Body of pancreas (tissue), 4 donors: ENCODE measurements at regions not wholly inside any gene's neighbourhood (a gene's known extent, or its start where the extent isn't known, plus 50 kb on each side); places are given as distances from the start of the nearest gene placed in this dataset.

Experiments used
- ATAC-seq: fragments of 150-250 bp; one replicate; pipeline ENCODE4 v1.9.1; 2016
- DNase-seq, 4 donors: peaks; one replicate each; pipeline ENCODE4 v3.0.0-alpha.2; 2019
- H3K27ac ChIP-seq, 4 donors: fragments of 200-600 bp; sonication (generic); 1 replicate in 3 of 4; 2 replicates in 1 of 4; pipeline versions ENCODE4 v1.5.1 to v1.6.1; 2016 to 2019; ENCODE audit warnings: mild to moderate bottlenecking in 1 of 4, mixed read lengths in 1 of 4, moderate library complexity in 1 of 4
- H3K27me3 ChIP-seq, 2 donors: fragments of 200-600 bp; sonication (generic); one replicate each; pipeline ENCODE4 v1.6.0; 2016; ENCODE audit warnings: mild to moderate bottlenecking in 1 of 2
- H3K36me3 ChIP-seq, 2 donors: fragments of 200-600 bp; sonication (generic); replicated peaks in 1 of 2; 2 replicates each; pipeline ENCODE4 v1.5.1; 2016; ENCODE audit warnings: low read depth in 2 of 2; ENCODE audit not compliant: insufficient read depth in 1 of 2
- H3K4me1 ChIP-seq: fragments of 200-600 bp; sonication (generic); one replicate; pipeline ENCODE4 v1.6.0; 2016
- H3K4me3 ChIP-seq, 2 donors: fragments of 200-600 bp; sonication (generic); 1 replicate in 1 of 2; 2 replicates in 1 of 2; pipeline ENCODE4 v1.5.1; 2016 to 2019
- H3K9me3 ChIP-seq, 3 donors: fragments of 200-600 bp; sonication (generic); 1 replicate in 2 of 3; 2 replicates in 1 of 3; pipeline ENCODE4 v1.5.1; 2016
- POLR2A ChIP-seq, 3 donors: fragments of 450-650 bp; IDR thresholded peaks; one replicate each; pipeline ENCODE4 v1.6.1; 2016; ENCODE audit warnings: antibody characterized with exemption in 3 of 3, mild to moderate bottlenecking in 2 of 3
- WGBS, 2 donors: methylation state at CpG; one replicate each; pipeline ENCODE4 v1.1.5; 2017; 5-methylcytosine and 5-hydroxymethylcytosine counted together
- intact Hi-C: fragments of 100-400 bp; cut with DNase I; formaldehyde crosslinking; loops from one replicate; pipeline ENCODE4 v1.15.1; 2023
- TF ChIP-seq, protein P1 (sequence below), 7 experiments: fragments of 450-650 bp in 4 of 7; fragments of 200-600 bp in 3 of 7; sonication (generic) in 3 of 7; IDR thresholded peaks; one replicate each; pipeline ENCODE4 v1.5.1; 2016 to 2019; ENCODE audit warnings: antibody characterized with exemption in 7 of 7

DNA sequence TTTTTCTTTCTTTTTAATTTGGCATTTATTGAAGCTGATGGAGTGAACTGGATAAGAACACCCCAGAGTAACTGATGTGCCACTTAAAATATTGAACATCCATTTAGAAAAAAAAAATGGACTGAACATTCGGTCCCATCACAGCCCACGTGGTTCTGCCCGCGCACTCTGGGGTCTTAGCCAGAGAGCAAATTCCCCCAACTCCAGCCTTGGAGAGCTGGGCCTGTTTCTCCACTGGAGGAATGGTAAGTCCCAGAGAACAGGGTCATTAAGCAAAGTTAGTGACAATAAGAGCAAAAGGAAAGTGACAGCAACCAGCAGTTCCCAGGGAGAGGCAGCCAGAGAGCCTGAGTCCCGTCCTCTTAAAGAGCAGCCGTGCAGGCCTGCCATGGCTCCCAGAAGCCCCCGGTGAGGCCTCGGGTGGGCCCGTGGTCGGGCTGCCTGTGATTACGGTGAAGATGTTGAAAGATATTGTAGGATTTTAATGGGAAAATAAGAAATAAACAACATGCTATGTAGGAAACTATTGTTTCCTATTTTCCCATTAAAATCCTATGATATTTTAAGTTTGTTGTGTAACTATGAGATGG lies 487.9 kb upstream of the MKI67 start:
- WGBS, 2 donors, result 73 to 79% methylated on average over 11 of the region's 11 CpGs
- no peaks in the 10 kb centered on the region for H3K9me3 ChIP-seq
- no peaks in the 10 kb centered on the region for H3K4me1 ChIP-seq
- no peak for TF ChIP-seq POLR2A (IDR thresholded peaks at IDR 0.05)
- TF ChIP-seq, protein P1, sequence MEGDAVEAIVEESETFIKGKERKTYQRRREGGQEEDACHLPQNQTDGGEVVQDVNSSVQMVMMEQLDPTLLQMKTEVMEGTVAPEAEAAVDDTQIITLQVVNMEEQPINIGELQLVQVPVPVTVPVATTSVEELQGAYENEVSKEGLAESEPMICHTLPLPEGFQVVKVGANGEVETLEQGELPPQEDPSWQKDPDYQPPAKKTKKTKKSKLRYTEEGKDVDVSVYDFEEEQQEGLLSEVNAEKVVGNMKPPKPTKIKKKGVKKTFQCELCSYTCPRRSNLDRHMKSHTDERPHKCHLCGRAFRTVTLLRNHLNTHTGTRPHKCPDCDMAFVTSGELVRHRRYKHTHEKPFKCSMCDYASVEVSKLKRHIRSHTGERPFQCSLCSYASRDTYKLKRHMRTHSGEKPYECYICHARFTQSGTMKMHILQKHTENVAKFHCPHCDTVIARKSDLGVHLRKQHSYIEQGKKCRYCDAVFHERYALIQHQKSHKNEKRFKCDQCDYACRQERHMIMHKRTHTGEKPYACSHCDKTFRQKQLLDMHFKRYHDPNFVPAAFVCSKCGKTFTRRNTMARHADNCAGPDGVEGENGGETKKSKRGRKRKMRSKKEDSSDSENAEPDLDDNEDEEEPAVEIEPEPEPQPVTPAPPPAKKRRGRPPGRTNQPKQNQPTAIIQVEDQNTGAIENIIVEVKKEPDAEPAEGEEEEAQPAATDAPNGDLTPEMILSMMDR (IDR thresholded peaks at IDR 0.05), result no peak
- DNase-seq, result no peak
- H3K27me3 ChIP-seq, result no peaks in the 10 kb centered on the region
- no peak overlapping the region for H3K27ac ChIP-seq
- no peaks in the 10 kb centered on the region for H3K36me3 ChIP-seq
- intact Hi-C loops, result no loop called here
- no peak for ATAC-seq
- H3K4me3 ChIP-seq, result no peak overlapping the region

DNA sequence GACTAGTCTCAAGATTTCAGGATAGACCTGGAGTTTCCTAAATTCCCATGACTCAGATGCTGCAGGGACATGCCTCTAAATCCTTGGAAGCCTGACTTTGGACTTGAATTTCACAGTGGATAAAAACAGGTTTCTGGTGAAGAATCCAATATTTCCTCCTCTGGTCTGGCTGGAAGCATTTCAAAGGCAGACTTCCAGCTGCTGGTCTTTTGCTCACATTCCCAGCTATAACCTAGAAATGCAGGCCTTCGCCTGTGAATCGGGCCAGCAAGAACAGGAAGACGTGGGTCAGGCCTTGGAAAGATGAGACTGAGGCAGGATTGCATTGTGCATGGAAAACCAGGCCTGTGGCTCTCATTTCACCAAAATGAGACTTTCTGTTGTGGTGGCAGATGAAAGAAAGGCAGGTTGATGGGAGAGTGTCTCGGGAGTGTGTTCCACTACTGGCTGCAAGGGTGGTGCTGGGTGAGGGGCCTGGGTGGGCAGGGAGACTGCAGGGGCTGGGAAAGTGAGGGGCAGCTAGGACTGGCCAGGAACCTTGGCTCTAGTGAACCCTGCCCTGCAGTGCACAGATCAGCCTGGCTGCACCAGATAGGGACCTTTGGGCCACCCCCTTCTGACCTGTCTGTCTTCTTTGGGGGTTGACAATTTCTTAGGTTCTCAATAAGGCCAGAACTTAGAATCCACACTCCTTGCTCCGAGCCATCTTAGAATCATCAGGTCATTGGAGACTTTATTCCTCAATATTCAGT lies 488.8 kb upstream of the MKI67 start:
- Histone ChIP-seq H3K4me3 (no peak overlapping the region), H3K27ac (no peak overlapping the region), H3K27me3 (no peaks in the 10 kb centered on the region), H3K4me1 (no peaks in the 10 kb centered on the region), H3K9me3 (no peaks in the 10 kb centered on the region), H3K36me3 (no peaks in the 10 kb centered on the region)
- TF ChIP-seq, protein P1 (IDR thresholded peaks at IDR 0.05), result no peak
- no peak for TF ChIP-seq POLR2A (IDR thresholded peaks at IDR 0.05)
- peak in 1 of 4 donors; percentile 13 for DNase-seq
- intact Hi-C loops, result no loop called here
- no peak for ATAC-seq
- WGBS, 2 donors, result 57 to 59% methylated on average over 5 of the region's 5 CpGs

DNA sequence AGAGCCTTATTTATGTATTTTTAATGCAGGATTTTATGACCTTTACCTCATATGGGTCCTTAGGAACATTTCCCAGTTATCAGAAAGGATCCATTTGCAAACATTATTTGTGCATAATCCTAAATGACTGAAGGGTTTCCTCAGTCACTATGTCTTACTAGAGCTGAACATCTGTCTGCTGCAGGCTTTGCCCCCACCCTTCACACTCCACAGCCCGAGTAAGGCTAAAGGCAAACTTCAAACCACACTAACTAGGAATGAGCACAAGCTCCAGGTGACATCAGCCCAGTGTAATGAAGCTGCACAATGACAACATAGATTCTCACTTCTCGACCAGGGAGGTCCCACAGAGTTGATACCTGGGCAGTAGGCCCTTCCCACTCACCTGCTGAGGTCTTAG lies 491.3 kb upstream of the MKI67 start:
- Histone ChIP-seq H3K27ac (no peak overlapping the region), H3K36me3 (no peaks in the 10 kb centered on the region), H3K27me3 (no peaks in the 10 kb centered on the region), H3K9me3 (no peaks in the 10 kb centered on the region), H3K4me1 (no peaks in the 10 kb centered on the region), H3K4me3 (no peak overlapping the region)
- intact Hi-C loops, result no loop called here
- WGBS, 2 donors, result 52 to 54% methylated on average over 2 of the region's 2 CpGs
- no peak for ATAC-seq
- TF ChIP-seq POLR2A (IDR thresholded peaks at IDR 0.05), result no peak
- TF ChIP-seq, protein P1 (IDR thresholded peaks at IDR 0.05), result no peak
- DNase-seq, result no peak

DNA sequence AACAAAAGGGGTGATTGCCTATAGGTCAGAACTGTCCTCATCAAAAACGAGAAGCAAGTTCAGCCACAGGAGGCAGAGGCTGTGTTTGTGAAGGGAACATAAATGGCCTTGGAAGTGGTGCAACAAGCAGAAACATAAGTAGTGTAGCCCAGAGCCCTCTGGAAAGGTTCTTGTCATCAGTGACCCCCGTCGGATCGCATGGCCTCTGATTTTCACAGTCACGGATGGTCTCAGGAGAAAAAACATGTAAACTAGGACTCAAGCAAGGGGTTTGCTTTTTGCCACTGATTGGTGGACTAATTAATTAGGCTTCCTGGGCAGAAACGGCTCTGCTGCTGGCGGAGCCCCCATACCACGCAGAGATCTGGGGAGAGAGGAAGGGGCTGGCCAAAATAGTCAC lies 496.5 kb upstream of the MKI67 start:
- WGBS, 2 donors, result 81% methylated on average over 8 of the region's 8 CpGs
- ATAC-seq (no peak), DNase-seq (no peak)
- Histone ChIP-seq H3K4me3 (no peak overlapping the region), H3K4me1 (no peaks in the 10 kb centered on the region), H3K27ac (no peak overlapping the region), H3K9me3 (no peaks in the 10 kb centered on the region), H3K36me3 (no peaks in the 10 kb centered on the region), H3K27me3 (no peaks in the 10 kb centered on the region)
- TF ChIP-seq, protein P1 (IDR thresholded peaks at IDR 0.05), result no peak
- no peak for TF ChIP-seq POLR2A (IDR thresholded peaks at IDR 0.05)
- intact Hi-C loops, result no loop called here

DNA sequence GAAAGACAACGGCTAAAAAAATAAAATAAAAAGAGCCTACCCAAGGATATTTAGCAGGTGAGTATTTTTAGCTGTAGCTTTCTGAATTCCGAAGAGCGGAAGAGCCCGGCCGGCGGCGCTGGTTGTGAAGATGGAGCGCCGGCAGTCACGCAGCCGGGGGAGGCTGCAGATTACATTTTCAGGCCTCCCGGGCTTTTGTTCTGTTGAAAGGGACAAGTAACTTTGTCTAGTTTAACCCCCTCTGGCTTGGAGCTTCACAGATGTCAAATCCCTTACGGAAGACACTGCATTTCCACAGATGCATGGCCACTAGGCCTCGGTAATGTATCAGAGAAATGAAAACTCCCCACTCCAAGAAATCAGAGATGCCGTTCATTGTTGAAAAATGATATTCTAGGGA lies 497.6 kb upstream of the MKI67 start:
- WGBS, 2 donors, result 87 to 90% methylated on average over 15 of the region's 15 CpGs
- ATAC-seq (no peak), DNase-seq (no peak)
- H3K4me1 ChIP-seq, result no peaks in the 10 kb centered on the region
- intact Hi-C loops, result no loop called here
- no peak overlapping the region for H3K4me3 ChIP-seq
- TF ChIP-seq POLR2A (IDR thresholded peaks at IDR 0.05), result no peak
- TF ChIP-seq, protein P1 (IDR thresholded peaks at IDR 0.05), result no peak
- H3K27ac ChIP-seq, result no peak overlapping the region
- H3K36me3 ChIP-seq, result no peaks in the 10 kb centered on the region
- H3K27me3 ChIP-seq, result no peaks in the 10 kb centered on the region
- no peaks in the 10 kb centered on the region for H3K9me3 ChIP-seq
